Superior temporal gyrus (tissue), 1 donor: ENCODE measurements at regions not wholly inside any gene's neighbourhood (a gene's known extent, or its start where the extent isn't known, plus 50 kb on each side); places are given as distances from the start of the nearest gene placed in this dataset.
"Not testable (repeated sequence)": the region's sequence is repeated elsewhere in the genome, so short reads cannot be mapped to it uniquely, and the experiment has no call there.

Source experiments
- DNase-seq: peaks from one replicate; pipeline ENCODE4 v3.0.0-alpha.2; 2016; ENCODE audit errors: extremely low spot score

GRCh38 chr11:112310848-112311247, 50.2 kb upstream of the PLET1 start:
- DNase-seq: no peak

GRCh38 chr11:112315057-112315720, 54.5 kb upstream of the PLET1 start:
- no peak for DNase-seq

- no peak for DNase-seq
These were observed 55.4 kb upstream of the PLET1 start for GRCh38 chr11:112315861-112316739.

- DNase-seq: no peak
These were observed 56.3 kb upstream of the PLET1 start for GRCh38 chr11:112316971-112317370.

- no peak for DNase-seq
These were observed 57.5 kb upstream of the PLET1 start for GRCh38 chr11:112318184-112318591.

- no peak for DNase-seq
These were observed 58.0 kb upstream of the PLET1 start for GRCh38 chr11:112318661-112319060.

- no peak for DNase-seq
These were observed 60.0 kb upstream of the PLET1 start for GRCh38 chr11:112320668-112321067.

- no peak for DNase-seq
These were observed 61.0 kb upstream of the PLET1 start for GRCh38 chr11:112321501-112322172.

- DNase-seq: no peak
These were observed 61.6 kb upstream of the PLET1 start for GRCh38 chr11:112322173-112322790.

- DNase-seq: no peak
These were observed 73.7 kb upstream of the PLET1 start for GRCh38 chr11:112334381-112334780.

- no peak for DNase-seq
These were observed 75.8 kb upstream of the PLET1 start for GRCh38 chr11:112336356-112336886.

GRCh38 chr11:112339566-112339965, 78.9 kb upstream of the PLET1 start:
- no peak for DNase-seq

GRCh38 chr11:112343368-112344039, 82.8 kb upstream of the PLET1 start:
- DNase-seq: no peak

- no peak for DNase-seq
These were observed 83.4 kb upstream of the PLET1 start for GRCh38 chr11:112344040-112344413.

- no peak for DNase-seq
These were observed 84.5 kb upstream of the PLET1 start for GRCh38 chr11:112345166-112345565.

GRCh38 chr11:112345706-112346105, 85.0 kb upstream of the PLET1 start:
- no peak for DNase-seq

GRCh38 chr11:112346586-112346985, 85.9 kb upstream of the PLET1 start:
- DNase-seq: no peak

- DNase-seq: no peak
These were observed 87.9 kb upstream of the PLET1 start for GRCh38 chr11:112348480-112349029.

GRCh38 chr11:112351423-112351822, 90.8 kb upstream of the PLET1 start:
- DNase-seq: not testable (repeated sequence)

GRCh38 chr11:112352907-112353306, 92.2 kb upstream of the PLET1 start:
- DNase-seq: no peak

- no peak for DNase-seq
These were observed 93.7 kb upstream of the PLET1 start for GRCh38 chr11:112354364-112354763.
